H9 (cell line): ENCODE measurements at regions not wholly inside any gene's neighbourhood (a gene's known extent, or its start where the extent isn't known, plus 50 kb on each side); places are given as distances from the start of the nearest gene placed in this dataset.

Source experiments
- DNase-seq: peaks from one replicate; pipeline ENCODE4 v3.0.0-alpha.2; 2017
- H2AFZ ChIP-seq: one replicate; pipeline ENCODE4 v1.6.1; 2013; ENCODE audit warnings: mild to moderate bottlenecking, low read length, control low read depth, moderate library complexity
- H2AK5ac ChIP-seq: 2 replicates; pipeline ENCODE4 v1.6.1; 2013; ENCODE audit warnings: low read length, control low read depth, mixed read lengths; ENCODE audit not compliant: insufficient read length
- H2BK120ac ChIP-seq: one replicate; pipeline ENCODE4 v1.6.1; 2013; ENCODE audit warnings: low read depth, mild to moderate bottlenecking, low read length, control low read depth, inconsistent platforms; ENCODE audit not compliant: poor library complexity, severe bottlenecking
- H2BK12ac ChIP-seq: 2 replicates; pipeline ENCODE4 v1.6.1; 2013; ENCODE audit warnings: low read length, control low read depth, mixed read lengths, low read depth; ENCODE audit not compliant: insufficient read length
- H2BK15ac ChIP-seq: 2 replicates; pipeline ENCODE4 v1.6.1; 2013; ENCODE audit warnings: low read depth, low read length, control low read depth
- H2BK20ac ChIP-seq: one replicate; pipeline ENCODE4 v1.6.1; 2013; ENCODE audit warnings: low read depth, mild to moderate bottlenecking, low read length, control low read depth, inconsistent platforms; ENCODE audit not compliant: poor library complexity, severe bottlenecking
- H2BK5ac ChIP-seq: 2 replicates; pipeline ENCODE4 v1.6.1; 2013; ENCODE audit warnings: low read length, control low read depth, mixed read lengths; ENCODE audit not compliant: insufficient read length
- H3K14ac ChIP-seq: 2 replicates; pipeline ENCODE4 v1.6.1; 2013; ENCODE audit warnings: low read length, control low read depth; ENCODE audit not compliant: insufficient read depth
- H3K18ac ChIP-seq: 2 replicates; pipeline ENCODE4 v1.6.1; 2013; ENCODE audit warnings: low read depth, mild to moderate bottlenecking, mixed read lengths, low read length, control low read depth; ENCODE audit not compliant: insufficient read length
- H3K23ac ChIP-seq: 2 replicates; pipeline ENCODE4 v1.6.1; 2013; ENCODE audit warnings: low read length, control low read depth, mixed read lengths, low read depth; ENCODE audit not compliant: insufficient read length
- H3K23me2 ChIP-seq: 2 replicates; pipeline ENCODE4 v1.6.1; 2013; ENCODE audit warnings: low read depth, mild to moderate bottlenecking, mixed read lengths, low read length, control low read depth; ENCODE audit not compliant: insufficient read length, poor library complexity, severe bottlenecking
- H3K27ac ChIP-seq: 2 replicates; pipeline ENCODE4 v1.5.1; 2013; ENCODE audit warnings: low read length, control low read depth, mixed read lengths, low read depth; ENCODE audit not compliant: insufficient read length
- H3K27me3 ChIP-seq: 2 replicates; pipeline ENCODE4 v1.6.1; 2013; ENCODE audit warnings: low read length, control low read depth, inconsistent platforms; ENCODE audit not compliant: insufficient read depth
- H3K4ac ChIP-seq: 2 replicates; pipeline ENCODE4 v1.6.1; 2013; ENCODE audit warnings: low read depth, mild to moderate bottlenecking, control low read depth, inconsistent platforms, low read length, moderate library complexity
- H3K4me1 ChIP-seq: 2 replicates; pipeline ENCODE4 v1.6.1; 2013; ENCODE audit warnings: low read length, control low read depth, inconsistent platforms; ENCODE audit not compliant: insufficient read depth
- H3K4me2 ChIP-seq: 2 replicates; pipeline ENCODE4 v1.6.1; 2013; ENCODE audit warnings: low read length, control low read depth, mixed read lengths; ENCODE audit not compliant: insufficient read length, insufficient read depth
- H3K56ac ChIP-seq: 2 replicates; pipeline ENCODE4 v1.6.1; 2013; ENCODE audit warnings: low read depth, mild to moderate bottlenecking, mixed read lengths, low read length, control low read depth; ENCODE audit not compliant: insufficient read length
- H3K79me1 ChIP-seq: 2 replicates; pipeline ENCODE4 v1.6.1; 2013; ENCODE audit warnings: low read depth, mild to moderate bottlenecking, moderate library complexity, low read length, control low read depth, inconsistent platforms; ENCODE audit not compliant: insufficient read depth, poor library complexity, severe bottlenecking
- H3K79me2 ChIP-seq: 2 replicates; pipeline ENCODE4 v1.6.1; 2013; ENCODE audit warnings: low read length, control low read depth, inconsistent platforms; ENCODE audit not compliant: insufficient read depth
- H3K9ac ChIP-seq: 2 replicates; pipeline ENCODE4 v1.6.1; 2013; ENCODE audit warnings: low read length, control low read depth, mixed read lengths; ENCODE audit not compliant: insufficient read length; ENCODE audit errors: extremely low read depth
- H3K9me3 ChIP-seq: one replicate; pipeline ENCODE4 v1.6.1; 2013; ENCODE audit warnings: low read depth, low read length, inconsistent platforms; ENCODE audit not compliant: control insufficient read depth
- H3T11ph ChIP-seq: one replicate; pipeline ENCODE4 v1.6.1; 2013; ENCODE audit warnings: mild to moderate bottlenecking, low read length, control low read depth, inconsistent platforms
- H4K20me1 ChIP-seq: one replicate; pipeline ENCODE4 v1.6.1; 2013; ENCODE audit not compliant: control insufficient read depth, insufficient read length, insufficient read depth
- H4K5ac ChIP-seq: 2 replicates; pipeline ENCODE4 v1.6.1; 2013; ENCODE audit warnings: low read depth, mild to moderate bottlenecking, mixed read lengths, low read length, control low read depth; ENCODE audit not compliant: insufficient read length
- H4K8ac ChIP-seq: replicated peaks from 2 replicates; pipeline ENCODE4 v1.6.1; 2013; ENCODE audit warnings: low read length, control low read depth, mixed read lengths, low read depth; ENCODE audit not compliant: insufficient read length
- H4K91ac ChIP-seq: 2 replicates; pipeline ENCODE4 v1.6.1; 2013; ENCODE audit warnings: low read depth, mild to moderate bottlenecking, moderate library complexity, mixed read lengths, low read length, control low read depth; ENCODE audit not compliant: insufficient read length
- H3K27ac Mint-ChIP-seq, 3 experiments: 2 replicates in 2 of 3; 3 replicates in 1 of 3; pipeline ENCODE4 v1.8.0; 2020 to 2021; ENCODE audit warnings: mixed read lengths in 3 of 3, mild to moderate bottlenecking in 1 of 3, moderate library complexity in 1 of 3
- H3K27me3 Mint-ChIP-seq: 2 replicates; pipeline ENCODE4 v1.8.0; 2021; ENCODE audit warnings: low read depth, mild to moderate bottlenecking, moderate library complexity, mixed read lengths
- H3K36me3 Mint-ChIP-seq, 3 experiments: 2 replicates in 2 of 3; 3 replicates in 1 of 3; pipeline ENCODE4 v1.8.0; 2020 to 2021; ENCODE audit warnings: low read depth in 3 of 3, mixed read lengths in 3 of 3; ENCODE audit not compliant: insufficient read depth in 1 of 3
- H3K4me1 Mint-ChIP-seq, 2 experiments: 2 replicates each; pipeline ENCODE4 v1.8.0; 2020; ENCODE audit warnings: mixed read lengths in 2 of 2
- H3K4me3 Mint-ChIP-seq, 2 experiments: 2 replicates in 1 of 2; 3 replicates in 1 of 2; pipeline ENCODE4 v1.8.0; 2020 to 2021; ENCODE audit warnings: mild to moderate bottlenecking in 2 of 2, mixed read lengths in 2 of 2, moderate library complexity in 1 of 2
- H3K9me3 Mint-ChIP-seq, 2 experiments: 2 replicates in 1 of 2; 3 replicates in 1 of 2; pipeline ENCODE4 v1.8.0; 2020; ENCODE audit warnings: mild to moderate bottlenecking in 2 of 2, mixed read lengths in 2 of 2, moderate library complexity in 1 of 2
- CTCF ChIP-seq: fragments of 200-600 bp; sonication (generic); conservative IDR thresholded peaks from 3 replicates; pipeline ENCODE4 v1.8.0; 2021; ENCODE audit warnings: antibody characterized with exemption, mild to moderate bottlenecking
- WGBS: extraction: QIAGEN DNeasy Blood & Tissue Kit; methylation state at CpG from one replicate; pipeline ENCODE4 v1.1.7; 2013; ENCODE audit warnings: missing lambda C conversion rate, low lambda C conversion rate, mixed read lengths; ENCODE audit not compliant: insufficient read length; ENCODE audit errors: extremely low coverage; 5-methylcytosine and 5-hydroxymethylcytosine counted together

DNA sequence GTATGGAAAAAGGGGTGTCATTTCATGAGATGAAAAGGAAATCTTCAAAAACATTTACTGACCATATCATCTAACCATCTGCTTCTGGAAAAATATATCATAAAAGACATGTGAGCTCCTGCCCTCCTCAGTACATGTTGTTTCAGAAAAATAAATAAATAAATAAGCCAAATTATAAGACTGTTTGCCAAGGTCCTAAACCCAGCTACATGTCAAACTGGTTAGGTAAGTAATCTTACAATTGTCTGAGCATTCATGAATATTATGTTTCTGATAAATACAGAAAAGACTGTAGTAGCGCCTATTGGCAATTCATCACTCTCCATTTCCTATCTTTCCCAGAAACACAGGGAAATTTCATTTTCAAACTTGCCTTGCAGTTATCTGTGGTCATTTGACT is 138.9 kb upstream of the SETBP1 start:
- Histone ChIP-seq H3K27ac (no peak overlapping the region), H2AK5ac (no peak overlapping the region), H4K8ac (no peak overlapping the region), H4K91ac (no peak overlapping the region), H2BK20ac (no peak overlapping the region), H2AFZ (no peak overlapping the region), H4K5ac (no peak overlapping the region), H3K4ac (no peak overlapping the region), H2BK12ac (no peak overlapping the region), H2BK5ac (no peak overlapping the region), H3K18ac (no peak overlapping the region), H4K20me1 (no peaks in the 10 kb centered on the region), H3K23ac (no peak overlapping the region), H3K14ac (no peak overlapping the region), H3K79me1 (no peaks in the 10 kb centered on the region), H3T11ph (no peak overlapping the region), H3K9me3 (no peaks in the 10 kb centered on the region), H2BK15ac (no peak overlapping the region), H2BK120ac (no peak overlapping the region), H3K4me2 (no peak overlapping the region), H3K4me1 (no peaks in the 10 kb centered on the region), H3K79me2 (no peaks in the 10 kb centered on the region), H3K27me3 (no peaks in the 10 kb centered on the region), H3K56ac (no peak overlapping the region), H3K23me2 (no peaks in the 10 kb centered on the region), H3K9ac (no peak overlapping the region)
- Mint-ChIP-seq H3K4me1 (0 out of 4 replicates have a peak, but pooled peaks cover 0 to 2% of the 10 kb centered on the region in 2 experiments), H3K27ac (no peak overlapping the region), H3K36me3 (no peaks in the 10 kb centered on the region), H3K4me3 (no peak overlapping the region), H3K9me3 (peaks cover 0 to 3% of the 10 kb centered on the region in 2 experiments; a peak in 1 of 5 replicates), H3K27me3 (no peaks in the 10 kb centered on the region)
- TF ChIP-seq CTCF: no peak
- no peak for DNase-seq
- WGBS: no CpG with 5 or more reads among the region's 1 CpG
